Mesothelial cell of epicardium (in vitro differentiated cells): ENCODE measurements at regions not wholly inside any gene's neighbourhood (a gene's known extent, or its start where the extent isn't known, plus 50 kb on each side); places are given as distances from the start of the nearest gene placed in this dataset.

ENCODE experiments used
- DNase-seq, 2 experiments: peaks; one replicate each; pipeline ENCODE4 v3.0.0; 2021; ENCODE audit warnings: low spot score in 2 of 2; ENCODE audit not compliant: unreplicated experiment in 2 of 2
- H3K27ac Mint-ChIP-seq: 2 replicates; pipeline ENCODE4 v1.8.0; 2021; ENCODE audit warnings: mixed read lengths
- H3K27me3 Mint-ChIP-seq: 2 replicates; pipeline ENCODE4 v1.8.0; 2021; ENCODE audit warnings: low read depth, mixed read lengths
- H3K36me3 Mint-ChIP-seq: 2 replicates; pipeline ENCODE4 v1.8.0; 2021; ENCODE audit warnings: mixed read lengths
- H3K4me1 Mint-ChIP-seq: 2 replicates; pipeline ENCODE4 v1.8.0; 2021; ENCODE audit warnings: mixed read lengths
- H3K4me3 Mint-ChIP-seq: 2 replicates; pipeline ENCODE4 v1.8.0; 2021; ENCODE audit warnings: mild to moderate bottlenecking, moderate library complexity, mixed read lengths
- H3K9me3 Mint-ChIP-seq: 2 replicates; pipeline ENCODE4 v1.8.0; 2021; ENCODE audit warnings: mixed read lengths
- CTCF ChIP-seq: fragments of 200-600 bp; sonication (generic); IDR thresholded peaks from one replicate; pipeline ENCODE4 v1.5.0; 2021; ENCODE audit warnings: antibody characterized with exemption; ENCODE audit not compliant: unreplicated experiment

- no peak overlapping the region for H3K27ac Mint-ChIP-seq
- peaks cover 19% of the 10 kb centered on the region for H3K4me1 Mint-ChIP-seq
- peaks cover 4% of the 10 kb centered on the region for H3K9me3 Mint-ChIP-seq
- DNase-seq, result no peak
- no peak for TF ChIP-seq CTCF
- H3K27me3 Mint-ChIP-seq, result no peaks in the 10 kb centered on the region
- no peaks in the 10 kb centered on the region for H3K36me3 Mint-ChIP-seq
- H3K4me3 Mint-ChIP-seq, result no peak overlapping the region
These were observed 79.2 kb downstream of the CASP12 start for GRCh38 chr11:104819107-104819506.

GRCh38 chr11:104817973-104818372 is 80.3 kb downstream of the CASP12 start:
- no peak for TF ChIP-seq CTCF
- Mint-ChIP-seq H3K4me1 (peaks cover 17% of the 10 kb centered on the region), H3K9me3 (peaks cover 4% of the 10 kb centered on the region), H3K27ac (no peak overlapping the region), H3K4me3 (no peak overlapping the region), H3K36me3 (no peaks in the 10 kb centered on the region), H3K27me3 (no peaks in the 10 kb centered on the region)
- DNase-seq, result no peak

GRCh38 chr11:104813532-104813931 is 84.7 kb downstream of the CASP12 start:
- Mint-ChIP-seq H3K27me3 (no peaks in the 10 kb centered on the region), H3K9me3 (no peaks in the 10 kb centered on the region), H3K27ac (no peak overlapping the region), H3K4me1 (peaks cover 10% of the 10 kb centered on the region), H3K36me3 (no peaks in the 10 kb centered on the region), H3K4me3 (no peak overlapping the region)
- no peak for TF ChIP-seq CTCF
- no peak for DNase-seq

GRCh38 chr11:104812103-104812788 is 86.0 kb downstream of the CASP12 start:
- no peaks in the 10 kb centered on the region for H3K27me3 Mint-ChIP-seq
- H3K36me3 Mint-ChIP-seq, result no peaks in the 10 kb centered on the region
- no peaks in the 10 kb centered on the region for H3K4me1 Mint-ChIP-seq
- DNase-seq, result no peak
- H3K4me3 Mint-ChIP-seq, result no peak overlapping the region
- TF ChIP-seq CTCF, result no peak
- no peak overlapping the region for H3K27ac Mint-ChIP-seq
- peaks cover 4% of the 10 kb centered on the region for H3K9me3 Mint-ChIP-seq

GRCh38 chr11:104803776-104804175 is 94.5 kb downstream of the CASP12 start:
- no peak overlapping the region for H3K4me3 Mint-ChIP-seq
- no peak for DNase-seq
- TF ChIP-seq CTCF, result no peak
- H3K36me3 Mint-ChIP-seq, result no peaks in the 10 kb centered on the region
- no peak overlapping the region for H3K27ac Mint-ChIP-seq
- H3K27me3 Mint-ChIP-seq, result no peaks in the 10 kb centered on the region
- peaks cover 4% of the 10 kb centered on the region for H3K4me1 Mint-ChIP-seq
- H3K9me3 Mint-ChIP-seq, result peaks cover 10% of the 10 kb centered on the region

- no peak for DNase-seq
- peaks cover 24% of the 10 kb centered on the region for H3K9me3 Mint-ChIP-seq
- peaks cover 10% of the 10 kb centered on the region for H3K36me3 Mint-ChIP-seq
- no peak overlapping the region for H3K4me3 Mint-ChIP-seq
- no peak overlapping the region for H3K27ac Mint-ChIP-seq
- no peak for TF ChIP-seq CTCF
- H3K4me1 Mint-ChIP-seq, result peaks cover 8% of the 10 kb centered on the region
- no peaks in the 10 kb centered on the region for H3K27me3 Mint-ChIP-seq
These were observed 99.0 kb downstream of the CASP12 start for GRCh38 chr11:104799251-104799650.
